ENCODE measurements at regions not wholly inside any gene's neighbourhood (a gene's known extent, or its start where the extent isn't known, plus 50 kb on each side); places are given as distances from the start of the nearest gene placed in this dataset.

GRCh38 chr5:66364186-66364585 lies 220.1 kb downstream of the SREK1 start:
- TF ChIP-seq CTCF (IDR thresholded peaks at IDR 0.05) = no peak
- TF ChIP-seq POLR2A (IDR thresholded peaks at IDR 0.05) = no peak
- WGBS, 2 donors = 93 to 95% methylated on average over 2 of the region's 2 CpGs
- DNase-seq (ENCODE audit: low spot score in 2 of 2) = no peak
- no peak overlapping the region for H3K4me3 ChIP-seq (ENCODE audit: low read depth, poor library complexity, severe bottlenecking)
- intact Hi-C loops (cut with DNase I; ENCODE audit: low total_unique reads) = no loop called here

GRCh38 chr5:66365981-66366380 lies 221.9 kb downstream of the SREK1 start:
- DNase-seq (ENCODE audit: low spot score in 2 of 2) = no peak
- WGBS, 2 donors = 59 to 64% methylated on average over 4 of the region's 4 CpGs
- intact Hi-C loops (cut with DNase I; ENCODE audit: low total_unique reads) = no loop called here
- TF ChIP-seq POLR2A (IDR thresholded peaks at IDR 0.05) = no peak
- no peak for TF ChIP-seq CTCF (IDR thresholded peaks at IDR 0.05)
- no peak overlapping the region for H3K4me3 ChIP-seq (ENCODE audit: low read depth, poor library complexity, severe bottlenecking)

GRCh38 chr5:66367814-66368541 lies 223.9 kb downstream of the SREK1 start:
- no peak for TF ChIP-seq POLR2A (IDR thresholded peaks at IDR 0.05)
- TF ChIP-seq CTCF (IDR thresholded peaks at IDR 0.05) = no peak
- DNase-seq (ENCODE audit: low spot score in 2 of 2) = no peak
- WGBS, 2 donors = 79 to 86% methylated on average over 6 of the region's 6 CpGs
- intact Hi-C loops (cut with DNase I; ENCODE audit: low total_unique reads) = no loop called here
- no peak overlapping the region for H3K4me3 ChIP-seq (ENCODE audit: low read depth, poor library complexity, severe bottlenecking)

- no peak for TF ChIP-seq CTCF (IDR thresholded peaks at IDR 0.05)
- no peak for TF ChIP-seq POLR2A (IDR thresholded peaks at IDR 0.05)
- H3K4me3 ChIP-seq (ENCODE audit: low read depth, poor library complexity, severe bottlenecking) = no peak overlapping the region
- intact Hi-C loops (cut with DNase I; ENCODE audit: low total_unique reads) = no loop called here
- WGBS, 2 donors = 70 to 81% methylated on average over 2 of the region's 2 CpGs
- no peak for DNase-seq (ENCODE audit: low spot score in 2 of 2)
Measured at GRCh38 chr5:66368811-66369210, 224.7 kb downstream of the SREK1 start.

GRCh38 chr5:66377747-66378146 lies 218.4 kb upstream of the MAST4 start:
- DNase-seq (ENCODE audit: low spot score in 2 of 2) = no peak
- H3K4me3 ChIP-seq (ENCODE audit: low read depth, poor library complexity, severe bottlenecking) = no peak overlapping the region
- intact Hi-C loops (cut with DNase I; ENCODE audit: low total_unique reads) = no loop called here
- TF ChIP-seq POLR2A (IDR thresholded peaks at IDR 0.05) (no peak), CTCF (IDR thresholded peaks at IDR 0.05) (no peak)

GRCh38 chr5:66378407-66378806 lies 217.8 kb upstream of the MAST4 start:
- DNase-seq (ENCODE audit: low spot score in 2 of 2) = peak in 1 of 2 donors; percentile 24
- no peak overlapping the region for H3K4me3 ChIP-seq (ENCODE audit: low read depth, poor library complexity, severe bottlenecking)
- WGBS, 2 donors = 59 to 71% methylated on average over 1 of the region's 1 CpG
- no peak for TF ChIP-seq CTCF (IDR thresholded peaks at IDR 0.05)
- TF ChIP-seq POLR2A (IDR thresholded peaks at IDR 0.05) = no peak
- intact Hi-C loops (cut with DNase I; ENCODE audit: low total_unique reads) = no loop called here
